ENCODE measurements at regions not wholly inside any gene's neighbourhood (a gene's known extent, or its start where the extent isn't known, plus 50 kb on each side); places are given as distances from the start of the nearest gene placed in this dataset.

GRCh38 chr14:89607453-89607852 lies 190.4 kb upstream of the FOXN3 start:
- Histone ChIP-seq H3K4me3 (no peak overlapping the region), H3K27ac (no peak overlapping the region), H3K4me1 (no peaks in the 10 kb centered on the region), H3K9me3 (no peaks in the 10 kb centered on the region), H3K27me3 (ENCODE audit: low read depth) (no peaks in the 10 kb centered on the region), H3K36me3 (no peaks in the 10 kb centered on the region)
- intact Hi-C loops (cut with DNase I) = no loop called here
- TF ChIP-seq CTCF (IDR thresholded peaks at IDR 0.05) = no peak
- no peak for DNase-seq
- no peak for ATAC-seq

GRCh38 chr14:89603938-89604480 lies 187.0 kb upstream of the FOXN3 start:
- no peak for ATAC-seq
- intact Hi-C loops (cut with DNase I) = no loop called here
- no peak overlapping the region for H3K27ac ChIP-seq

GRCh38 chr14:89600950-89601826 lies 184.2 kb upstream of the FOXN3 start:
- no peak overlapping the region for H3K4me3 ChIP-seq
- intact Hi-C loops (cut with DNase I) = no loop called here
- no peaks in the 10 kb centered on the region for H3K27me3 ChIP-seq (ENCODE audit: low read depth)
- ATAC-seq = no peak
- peaks cover 29% of the 10 kb centered on the region for H3K9me3 ChIP-seq
- H3K36me3 ChIP-seq = no peaks in the 10 kb centered on the region
- no peak for DNase-seq
- no peak for TF ChIP-seq CTCF (IDR thresholded peaks at IDR 0.05)
- peaks cover 7% of the 10 kb centered on the region for H3K4me1 ChIP-seq
- H3K27ac ChIP-seq = no peak overlapping the region

More at GRCh38 chr14:89603938-89604480, 187.0 kb upstream of the FOXN3 start:
- Histone ChIP-seq H3K4me3 (no peak overlapping the region), H3K27me3 (ENCODE audit: low read depth) (no peaks in the 10 kb centered on the region), H3K4me1 (peaks cover 7% of the 10 kb centered on the region), H3K9me3 (peaks cover 6% of the 10 kb centered on the region), H3K36me3 (no peaks in the 10 kb centered on the region)
- DNase-seq = no peak
- TF ChIP-seq CTCF (IDR thresholded peaks at IDR 0.05) = no peak

GRCh38 chr14:89600029-89600428 lies 183.0 kb upstream of the FOXN3 start:
- H3K27ac ChIP-seq = no peak overlapping the region

More at GRCh38 chr14:89600029-89600428, 183.0 kb upstream of the FOXN3 start:
- intact Hi-C loops (cut with DNase I) = no loop called here
- no peak for DNase-seq
- Histone ChIP-seq H3K36me3 (no peaks in the 10 kb centered on the region), H3K4me3 (no peak overlapping the region), H3K9me3 (peaks cover 29% of the 10 kb centered on the region), H3K27me3 (ENCODE audit: low read depth) (no peaks in the 10 kb centered on the region), H3K4me1 (peaks cover 7% of the 10 kb centered on the region)
- no peak for TF ChIP-seq CTCF (IDR thresholded peaks at IDR 0.05)
- no peak for ATAC-seq

All from lower lobe of right lung (tissue), 2 donors.